ENCODE measurements at regions not wholly inside any gene's neighbourhood (a gene's known extent, or its start where the extent isn't known, plus 50 kb on each side); places are given as distances from the start of the nearest gene placed in this dataset.

DNA sequence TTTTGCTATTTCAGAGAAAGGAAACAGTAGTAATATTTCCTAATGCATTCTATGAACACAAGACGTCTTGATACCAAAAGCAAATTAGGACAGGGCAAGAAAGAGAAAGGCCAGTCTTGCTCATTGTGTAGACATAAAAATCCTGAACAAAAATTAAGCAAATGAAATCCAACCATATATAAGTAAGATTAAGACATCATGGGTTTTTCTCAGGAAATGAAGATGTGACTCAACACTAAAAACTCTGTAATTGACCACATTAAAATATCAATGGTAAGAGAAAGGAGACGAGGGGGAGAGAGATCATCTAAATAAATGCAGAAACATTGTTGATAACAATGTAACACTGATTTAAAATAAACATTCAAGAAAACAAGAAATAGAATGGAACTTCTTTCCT, 205.4 kb downstream of the SOD2 start:
- TF ChIP-seq, protein P1, sequence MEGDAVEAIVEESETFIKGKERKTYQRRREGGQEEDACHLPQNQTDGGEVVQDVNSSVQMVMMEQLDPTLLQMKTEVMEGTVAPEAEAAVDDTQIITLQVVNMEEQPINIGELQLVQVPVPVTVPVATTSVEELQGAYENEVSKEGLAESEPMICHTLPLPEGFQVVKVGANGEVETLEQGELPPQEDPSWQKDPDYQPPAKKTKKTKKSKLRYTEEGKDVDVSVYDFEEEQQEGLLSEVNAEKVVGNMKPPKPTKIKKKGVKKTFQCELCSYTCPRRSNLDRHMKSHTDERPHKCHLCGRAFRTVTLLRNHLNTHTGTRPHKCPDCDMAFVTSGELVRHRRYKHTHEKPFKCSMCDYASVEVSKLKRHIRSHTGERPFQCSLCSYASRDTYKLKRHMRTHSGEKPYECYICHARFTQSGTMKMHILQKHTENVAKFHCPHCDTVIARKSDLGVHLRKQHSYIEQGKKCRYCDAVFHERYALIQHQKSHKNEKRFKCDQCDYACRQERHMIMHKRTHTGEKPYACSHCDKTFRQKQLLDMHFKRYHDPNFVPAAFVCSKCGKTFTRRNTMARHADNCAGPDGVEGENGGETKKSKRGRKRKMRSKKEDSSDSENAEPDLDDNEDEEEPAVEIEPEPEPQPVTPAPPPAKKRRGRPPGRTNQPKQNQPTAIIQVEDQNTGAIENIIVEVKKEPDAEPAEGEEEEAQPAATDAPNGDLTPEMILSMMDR (IDR thresholded peaks at IDR 0.05; ENCODE audit: extremely low read depth, insufficient read depth, missing control alignments) = no peak
- in situ Hi-C loops (cut with MboI; ENCODE audit: low pct_unique_long_range_greater_than_20kb, low sequenced_read_pairs, unreplicated experiment) = no loop called here
- DNase-seq (ENCODE audit: low spot score) = no peak

DNA sequence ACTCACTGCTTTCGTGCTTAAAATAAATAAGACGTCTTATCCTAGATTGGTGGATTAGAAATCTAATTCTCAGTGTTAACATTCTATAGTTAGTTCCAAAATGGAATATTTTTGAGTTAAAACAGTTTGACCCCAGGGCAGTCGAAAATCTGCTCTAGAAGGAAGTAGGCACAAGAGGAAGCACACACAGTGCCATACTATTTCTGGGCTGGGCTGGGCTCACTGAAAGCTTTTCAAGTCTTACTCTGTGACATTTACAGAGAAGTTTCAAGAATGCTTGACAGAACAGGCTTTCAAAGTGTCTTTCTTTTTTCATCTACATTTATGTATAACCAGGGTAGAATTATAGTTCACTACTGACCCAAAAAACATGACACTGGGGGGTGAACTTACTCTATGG, 209.8 kb downstream of the SOD2 start:
- in situ Hi-C loops (cut with MboI; ENCODE audit: low pct_unique_long_range_greater_than_20kb, low sequenced_read_pairs, unreplicated experiment) = no loop called here
- no peak for DNase-seq (ENCODE audit: low spot score)
- TF ChIP-seq, protein P1 (IDR thresholded peaks at IDR 0.05; ENCODE audit: extremely low read depth, insufficient read depth, missing control alignments) = no peak

DNA sequence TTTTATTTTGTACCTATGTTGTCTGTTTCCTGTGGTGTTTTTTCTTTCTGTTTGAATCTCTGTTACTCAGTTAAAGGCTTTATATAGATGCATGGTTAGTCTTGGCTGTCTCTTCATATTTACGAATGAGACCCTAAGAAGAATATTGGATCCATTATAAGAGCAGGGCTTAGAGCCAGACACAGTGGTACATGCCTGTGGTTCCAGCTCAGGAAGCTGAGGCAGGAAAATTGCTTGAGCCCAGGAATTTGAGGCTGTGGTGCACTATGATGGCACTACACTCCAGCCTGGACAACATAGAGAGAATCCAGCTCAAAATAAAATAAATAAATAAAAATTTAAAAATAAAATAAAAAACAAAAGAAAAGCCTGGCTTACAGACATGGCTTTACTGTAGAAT, 211.1 kb downstream of the SOD2 start:
- TF ChIP-seq, protein P1 (IDR thresholded peaks at IDR 0.05; ENCODE audit: extremely low read depth, insufficient read depth, missing control alignments) = no peak
- in situ Hi-C loops (cut with MboI; ENCODE audit: low pct_unique_long_range_greater_than_20kb, low sequenced_read_pairs, unreplicated experiment) = no loop called here
- DNase-seq (ENCODE audit: low spot score) = no peak

DNA sequence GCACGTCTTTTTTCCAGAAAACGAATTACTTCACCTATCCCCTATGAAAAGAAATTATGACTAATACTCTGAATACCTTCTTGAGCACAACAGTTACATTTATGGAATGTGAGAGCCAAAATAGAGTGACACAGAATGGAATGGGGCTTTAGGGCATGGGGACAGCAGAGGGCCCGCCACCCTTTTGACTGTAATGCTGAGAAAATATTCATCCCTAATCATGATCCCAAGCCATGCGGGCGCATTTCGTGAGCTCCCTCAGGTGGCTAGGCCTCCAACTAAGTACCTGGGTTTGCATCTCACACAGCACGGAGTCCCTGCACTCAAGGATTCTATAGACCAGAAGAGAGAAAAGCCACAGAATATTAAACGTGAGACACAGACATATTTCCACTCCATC, 212.6 kb downstream of the SOD2 start:
- no peak for DNase-seq (ENCODE audit: low spot score)
- TF ChIP-seq, protein P1 (IDR thresholded peaks at IDR 0.05; ENCODE audit: extremely low read depth, insufficient read depth, missing control alignments) = no peak
- in situ Hi-C loops (cut with MboI; ENCODE audit: low pct_unique_long_range_greater_than_20kb, low sequenced_read_pairs, unreplicated experiment) = no loop called here

DNA sequence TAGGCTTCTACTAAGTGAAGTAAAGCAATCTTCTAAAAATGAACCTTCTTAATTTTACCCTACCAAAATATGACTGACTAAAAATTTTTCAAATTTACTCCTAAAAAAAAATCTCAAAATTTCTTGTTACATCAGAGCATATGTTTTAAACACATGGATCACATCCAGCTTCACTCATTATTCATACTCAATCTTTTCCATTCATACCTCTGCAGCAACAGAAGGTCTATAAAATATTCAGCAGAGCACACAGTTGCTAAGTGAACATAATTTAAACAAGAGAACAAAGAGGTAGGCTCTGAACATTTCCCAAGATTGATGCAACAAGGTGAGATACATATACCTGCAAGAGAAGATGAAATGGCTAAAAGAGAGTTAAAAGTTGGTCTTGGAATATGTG, 213.9 kb downstream of the SOD2 start:
- DNase-seq (ENCODE audit: low spot score) = no peak
- in situ Hi-C loops (cut with MboI; ENCODE audit: low pct_unique_long_range_greater_than_20kb, low sequenced_read_pairs, unreplicated experiment) = no loop called here
- TF ChIP-seq, protein P1 (IDR thresholded peaks at IDR 0.05; ENCODE audit: extremely low read depth, insufficient read depth, missing control alignments) = no peak

DNA sequence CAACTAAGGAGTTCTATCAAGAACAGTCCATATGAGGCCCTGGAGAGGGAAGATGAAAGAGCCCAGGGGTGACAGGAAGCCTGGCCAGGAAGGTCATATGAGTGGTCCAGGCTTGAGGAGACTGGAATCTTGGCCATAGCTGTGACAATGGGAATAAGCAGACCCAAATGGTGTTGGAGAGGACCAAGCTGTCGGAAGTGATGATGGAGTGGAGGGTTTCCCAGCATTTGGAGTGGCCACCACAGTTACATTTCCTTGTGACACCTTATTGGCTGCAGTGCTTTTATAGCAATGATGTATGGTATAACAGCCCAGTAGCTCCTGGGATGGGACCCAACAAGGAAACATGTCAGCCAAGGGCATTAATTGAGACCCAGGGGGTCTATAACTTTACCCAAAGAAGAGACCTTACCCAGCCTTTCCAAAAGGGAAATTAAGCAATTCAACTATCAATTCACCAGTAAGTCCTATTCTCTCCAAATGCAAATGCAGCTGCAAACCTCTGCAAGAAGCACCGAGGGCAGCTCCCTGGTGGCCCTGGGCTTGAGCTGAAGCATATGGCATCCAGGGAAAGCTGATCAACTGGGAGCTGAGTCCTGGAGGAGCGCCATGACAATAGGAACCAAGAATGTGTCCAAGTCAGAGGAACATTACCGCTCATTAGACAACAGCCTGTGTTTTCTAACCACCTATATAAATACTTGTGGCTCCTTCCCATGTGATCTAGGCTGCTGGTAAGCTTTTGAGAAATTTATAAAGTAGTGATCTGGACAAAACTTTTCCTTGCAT, 219.4 kb downstream of the SOD2 start:
- in situ Hi-C loops (cut with MboI; ENCODE audit: low pct_unique_long_range_greater_than_20kb, low sequenced_read_pairs, unreplicated experiment) = no loop called here
- no peak for DNase-seq (ENCODE audit: low spot score)
- TF ChIP-seq, protein P1 (IDR thresholded peaks at IDR 0.05; ENCODE audit: extremely low read depth, insufficient read depth, missing control alignments) = no peak

Data from GM13977 (cell line).